HG03460 (cell line): ENCODE measurements at regions not wholly inside any gene's neighbourhood (a gene's known extent, or its start where the extent isn't known, plus 50 kb on each side); places are given as distances from the start of the nearest gene placed in this dataset.

Experiments used
- ATAC-seq: cut with Tn5 transposase; IDR thresholded peaks from one replicate; pipeline ENCODE4 v1.9.1; 2021; ENCODE audit not compliant: unreplicated experiment

DNA sequence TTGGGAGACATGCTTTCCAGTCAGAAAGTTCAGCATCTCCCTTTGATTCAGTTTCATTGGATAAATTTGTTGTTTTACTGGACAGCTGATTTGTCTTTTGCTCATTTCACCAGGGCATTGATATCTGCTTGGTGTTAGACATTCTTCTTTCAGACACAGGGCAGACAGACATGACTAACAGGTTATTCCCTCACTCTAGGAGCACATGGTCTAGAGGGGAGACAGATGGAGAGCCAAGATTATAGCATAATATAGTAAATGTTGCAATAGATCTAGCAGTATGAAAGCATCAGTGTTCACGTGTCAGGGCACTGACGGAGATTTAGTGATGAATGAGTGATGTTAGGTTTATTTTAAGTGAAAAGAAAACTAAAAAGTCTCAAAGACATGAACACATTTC is 187.0 kb upstream of the CYRIA start:
- no peak for ATAC-seq

- no peak for ATAC-seq
Measured at GRCh38 chr2:16851126-16851525, 185.5 kb upstream of the CYRIA start.

DNA sequence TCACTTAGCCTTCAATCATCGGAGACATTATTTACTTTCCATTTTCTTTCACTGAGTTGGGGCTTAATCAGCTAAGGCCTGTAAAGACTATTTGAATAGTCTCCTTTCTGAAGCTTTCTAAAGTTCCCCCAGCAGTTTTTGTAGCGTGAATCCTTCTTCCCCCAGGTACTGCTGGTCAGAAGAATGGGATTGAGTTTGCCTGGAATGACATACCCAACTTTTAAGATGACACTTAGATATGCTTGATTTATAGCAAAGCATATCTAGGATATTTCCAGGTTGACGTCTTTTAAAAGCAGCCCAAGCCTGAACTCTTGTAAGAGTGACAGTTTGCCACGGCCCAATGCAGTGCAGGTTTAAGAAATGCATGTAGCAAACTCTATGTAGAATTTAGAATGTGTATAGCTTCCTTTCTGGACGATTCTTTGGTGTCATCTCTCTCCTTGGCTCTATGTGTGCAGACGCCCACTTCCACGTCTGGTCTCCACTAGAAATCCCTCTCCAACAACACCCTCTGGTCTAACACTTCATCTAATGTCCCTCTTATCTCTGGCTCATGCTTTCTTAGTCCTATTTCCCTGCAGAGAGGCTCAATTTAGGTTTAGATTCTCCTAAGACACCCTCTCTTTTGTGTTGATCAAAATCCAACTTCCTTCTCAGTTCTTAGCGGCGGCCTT is 175.0 kb upstream of the CYRIA start:
- no peak for ATAC-seq

- ATAC-seq, result no peak
Measured at GRCh38 chr2:16832910-16833309, 167.3 kb upstream of the CYRIA start.

DNA sequence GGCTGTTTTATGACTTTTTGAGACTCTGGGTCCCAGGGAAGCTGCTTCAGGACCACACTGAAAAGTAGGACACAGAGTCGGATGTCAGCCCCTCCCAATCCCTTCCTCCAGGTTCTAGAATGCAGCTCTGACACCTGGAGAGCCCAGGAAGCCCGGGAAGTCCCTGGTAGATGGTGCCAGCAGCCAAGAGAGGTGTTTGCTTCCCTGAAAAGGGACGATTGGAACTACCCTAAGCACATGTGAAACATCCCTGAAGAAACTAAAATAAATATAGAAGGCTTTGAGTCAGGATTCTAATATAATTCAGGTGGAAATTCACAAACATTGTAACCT is 163.2 kb upstream of the CYRIA start:
- no peak for ATAC-seq

GRCh38 chr2:16828044-16828827 is 162.6 kb upstream of the CYRIA start:
- ATAC-seq, result no peak

- no peak for ATAC-seq
Measured at GRCh38 chr2:16824472-16824871, 158.8 kb upstream of the CYRIA start.

- ATAC-seq, result no peak
Measured at GRCh38 chr2:16821692-16822091, 156.1 kb upstream of the CYRIA start.

GRCh38 chr2:16818203-16818556 is 152.5 kb upstream of the CYRIA start:
- no peak for ATAC-seq

DNA sequence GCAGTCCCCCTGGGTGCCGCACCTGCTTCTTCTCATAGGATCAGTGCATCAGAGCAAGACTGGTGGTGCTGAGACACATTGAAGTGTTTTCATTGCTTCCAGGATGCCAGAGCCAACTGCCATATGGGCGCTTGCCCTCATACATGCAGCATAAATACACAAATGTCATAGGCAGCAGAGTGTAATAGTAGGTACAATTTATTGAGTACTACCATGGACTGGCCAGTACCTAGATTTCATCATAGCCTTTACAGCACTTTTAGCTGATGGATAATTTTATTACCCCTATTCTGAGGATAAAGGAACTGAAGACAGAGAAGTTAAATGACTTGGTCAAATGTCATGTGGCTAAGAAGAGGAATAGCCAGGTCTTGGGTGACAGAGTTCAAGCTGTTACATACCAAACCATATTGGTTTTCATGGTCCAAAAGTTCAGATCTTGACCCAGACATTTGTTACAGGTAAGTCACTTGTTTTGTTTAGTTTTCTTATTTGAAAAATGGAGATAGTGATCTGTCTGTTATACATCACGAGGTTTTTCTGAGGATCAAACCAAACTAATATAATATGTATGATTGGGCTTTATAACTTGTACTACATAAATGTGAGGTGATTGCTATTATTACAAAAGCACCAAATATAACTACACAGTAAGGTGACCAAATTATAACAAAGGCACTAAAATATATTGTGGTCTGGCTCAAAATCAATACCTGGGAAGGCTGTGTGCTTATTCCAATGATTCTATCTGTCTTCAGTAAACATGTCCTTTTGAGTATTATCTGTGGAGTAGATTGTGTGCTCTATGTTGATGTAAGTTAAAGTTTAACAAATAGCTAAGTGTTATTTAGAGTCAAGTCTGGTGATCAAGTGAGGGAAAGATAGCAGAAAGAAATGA is 151.9 kb upstream of the CYRIA start:
- ATAC-seq, result no peak

DNA sequence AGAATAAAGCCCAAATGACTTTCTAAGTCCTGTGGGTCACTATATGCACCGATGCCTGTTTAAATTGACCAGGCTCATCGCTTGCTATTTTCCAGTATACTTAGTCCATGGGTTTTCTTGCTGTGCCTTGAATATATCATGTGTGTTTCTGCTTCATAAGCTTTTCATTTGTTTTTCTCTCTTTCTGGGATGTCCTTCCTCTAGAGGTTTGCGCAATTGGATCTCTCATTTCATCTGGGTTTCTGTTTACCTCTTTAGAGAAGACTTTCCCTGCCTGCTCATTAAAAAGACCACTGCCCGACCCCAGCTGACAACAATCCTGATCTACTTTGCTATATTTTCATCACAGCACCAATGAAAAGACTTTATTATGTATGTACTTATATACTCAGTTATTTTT is 150.9 kb upstream of the CYRIA start:
- no peak for ATAC-seq

- ATAC-seq, result no peak
Measured at GRCh38 chr2:16816016-16816415, 150.4 kb upstream of the CYRIA start.

DNA sequence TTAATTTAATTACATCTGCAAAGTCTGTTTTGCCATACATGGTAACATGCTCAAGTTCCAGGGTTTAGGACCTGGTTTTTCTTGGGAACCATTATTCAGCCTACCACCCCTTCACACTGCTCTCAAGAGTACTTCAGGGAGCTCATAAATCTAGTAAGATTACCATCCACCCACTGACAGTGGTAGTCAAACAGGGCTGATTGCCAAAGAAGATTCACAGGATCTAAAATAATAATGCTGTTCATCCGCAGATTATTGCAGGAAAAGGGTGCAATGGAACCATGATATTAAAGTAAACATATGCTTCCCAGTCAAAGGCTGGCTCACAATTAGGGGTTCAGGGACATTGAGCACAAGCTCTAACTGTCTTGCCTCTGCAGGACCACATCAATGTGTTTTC is 148.0 kb upstream of the CYRIA start:
- no peak for ATAC-seq

DNA sequence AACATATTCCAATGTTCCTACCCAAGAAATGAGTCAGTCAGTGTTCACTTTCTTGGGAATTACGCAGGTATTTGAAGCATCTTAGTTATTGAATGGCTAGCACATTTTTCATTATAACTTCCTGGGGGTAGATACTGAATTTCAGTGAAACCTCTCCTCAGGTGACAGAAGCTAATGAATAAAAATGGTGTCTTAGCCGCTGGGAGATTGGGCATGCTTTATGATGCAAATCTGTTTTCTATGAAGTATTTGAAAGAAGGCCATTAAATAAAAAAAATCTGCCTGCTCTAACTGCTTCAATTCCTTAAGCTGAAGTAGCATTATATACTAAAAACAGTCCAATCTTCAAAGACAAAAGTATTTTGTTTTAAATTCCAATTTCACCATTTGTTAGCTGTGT is 132.8 kb upstream of the CYRIA start:
- no peak for ATAC-seq

- ATAC-seq, result no peak
Measured at GRCh38 chr2:16791496-16791895, 125.9 kb upstream of the CYRIA start.

DNA sequence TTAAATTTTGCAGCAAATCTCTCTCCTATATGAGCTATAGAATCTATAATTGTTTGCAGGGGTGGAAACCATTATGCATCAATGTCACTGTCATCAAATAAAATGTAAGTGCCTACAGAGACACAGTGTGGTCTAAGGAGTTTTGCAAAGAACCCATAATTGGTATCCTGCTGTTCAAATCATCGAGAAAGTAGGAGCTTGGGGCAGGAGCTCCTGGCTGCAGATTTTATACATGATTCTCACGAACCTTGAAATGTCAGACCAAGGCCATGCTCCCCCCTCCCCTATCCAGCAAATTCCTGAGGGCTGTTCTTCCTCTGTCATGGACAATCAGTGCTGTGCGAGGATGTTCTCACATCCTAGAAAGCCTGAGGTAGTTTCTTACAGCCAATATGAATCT is 119.5 kb upstream of the CYRIA start:
- ATAC-seq, result no peak

DNA sequence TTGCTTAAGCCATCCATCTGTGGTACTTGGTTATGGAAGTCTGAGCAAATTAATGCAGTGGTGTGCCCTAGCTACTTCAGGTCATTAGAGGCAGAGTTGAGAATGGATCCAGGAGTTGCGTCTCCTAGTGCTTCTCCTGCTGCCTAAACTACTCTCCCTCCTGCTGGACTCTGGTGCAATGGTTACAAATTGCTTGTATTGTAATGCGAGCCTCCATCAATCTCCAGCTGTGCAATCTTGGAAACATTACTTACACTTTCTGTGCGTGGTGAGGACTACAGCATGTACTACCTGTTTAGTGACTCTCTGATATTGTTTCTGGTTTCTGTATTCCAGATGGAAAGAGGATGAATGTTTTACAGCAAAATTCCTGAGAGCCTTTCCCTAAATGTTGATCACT is 119.0 kb upstream of the CYRIA start:
- no peak for ATAC-seq

- no peak for ATAC-seq
Measured at GRCh38 chr2:16777123-16777870, 111.7 kb upstream of the CYRIA start.

DNA sequence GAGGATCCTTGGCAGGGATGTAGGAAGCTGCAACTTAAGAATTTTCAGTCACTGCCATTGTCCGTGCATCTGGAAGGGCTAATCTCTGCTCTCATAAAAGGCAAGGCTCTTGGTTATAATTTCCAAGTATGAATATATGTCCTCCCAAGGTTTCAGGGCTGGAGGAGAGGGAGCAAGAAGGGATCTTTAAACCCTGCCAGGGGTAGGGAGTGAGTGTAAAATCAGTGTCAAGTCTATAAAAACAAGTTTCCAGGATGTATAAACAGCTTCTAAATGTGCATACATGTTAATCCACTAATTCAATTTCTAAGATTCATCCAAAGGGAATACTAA is 110.2 kb upstream of the CYRIA start:
- no peak for ATAC-seq

DNA sequence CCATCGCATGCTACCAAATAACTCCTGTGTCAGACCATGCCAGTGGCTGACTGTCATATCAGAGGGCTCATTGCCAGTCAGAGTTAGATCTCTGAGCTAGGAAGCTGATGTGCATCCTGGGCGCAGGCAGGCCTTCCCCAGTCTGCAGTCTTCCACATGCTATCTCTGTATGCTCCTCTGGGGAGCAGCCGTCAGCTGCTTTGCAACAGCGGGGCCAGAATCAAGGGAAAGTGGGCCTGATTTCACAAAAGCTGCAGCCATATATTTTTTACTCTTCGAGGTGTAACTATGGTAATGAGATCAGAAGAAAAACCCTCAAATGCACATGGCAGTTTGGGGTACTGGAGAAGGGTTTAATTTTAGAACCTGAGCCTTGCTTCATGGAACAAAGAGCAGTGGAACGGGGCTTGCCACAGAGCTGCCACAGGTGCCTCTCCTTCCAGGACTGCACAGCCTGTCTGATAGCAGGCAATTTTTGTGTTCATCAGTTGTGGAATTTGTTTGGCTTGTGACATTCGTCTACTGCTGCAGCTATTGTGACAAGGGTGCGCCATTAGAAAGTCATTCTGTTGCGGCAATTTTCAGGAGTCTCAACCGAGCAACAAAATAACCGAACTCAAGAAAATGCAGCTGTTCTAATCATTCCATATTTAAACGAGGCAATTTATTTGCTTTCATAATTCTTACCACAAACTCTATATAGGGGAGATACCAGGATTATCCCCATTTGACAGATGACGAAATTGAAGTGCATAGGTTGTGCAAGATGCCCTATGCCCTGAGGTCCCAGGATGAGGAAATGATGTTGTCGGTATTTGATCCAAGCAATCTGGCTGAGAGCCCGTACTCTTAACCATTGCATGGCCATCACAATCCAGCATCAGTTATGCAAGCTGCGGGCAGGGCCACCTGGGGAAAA is 109.6 kb upstream of the CYRIA start:
- ATAC-seq, result no peak
